DMS53 (cell line): ENCODE measurements at regions not wholly inside any gene's neighbourhood (a gene's known extent, or its start where the extent isn't known, plus 50 kb on each side); places are given as distances from the start of the nearest gene placed in this dataset.

Source experiments
- DNase-seq: peaks from one replicate; lab custom pipeline; 2025; lab: John Stamatoyannopoulos, UW

DNA sequence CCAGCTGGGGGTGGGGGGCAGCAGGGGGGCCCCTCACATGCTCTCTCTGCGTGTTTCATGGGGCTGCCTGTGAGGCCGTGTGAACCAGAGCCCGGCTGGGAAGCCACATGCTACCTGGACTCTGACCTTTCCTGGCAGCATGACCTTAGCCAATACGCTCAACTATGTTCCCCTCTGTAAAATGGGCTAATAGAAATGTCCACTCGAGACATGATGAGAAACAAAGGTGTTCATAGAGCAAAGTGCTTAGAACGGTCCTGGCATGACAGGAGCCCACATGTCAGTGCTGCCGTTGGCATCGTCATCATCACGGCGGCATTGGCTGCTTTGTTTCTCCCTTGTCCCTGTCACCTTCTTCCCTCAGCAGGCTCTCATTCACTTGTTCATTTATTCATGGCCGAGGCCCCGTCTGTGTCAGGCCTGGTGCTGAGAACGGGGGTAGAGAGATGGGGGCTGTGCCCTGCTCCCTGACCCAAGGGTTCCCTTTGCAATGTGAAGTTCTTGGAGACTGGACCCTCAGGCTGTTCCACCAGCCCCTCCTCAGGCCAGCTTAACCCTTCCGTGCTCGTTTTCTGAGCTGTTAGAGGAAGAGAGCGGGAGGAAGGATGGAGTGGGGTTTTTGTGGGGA, 291.4 kb downstream of the SEC14L1 start:
- DNase-seq: no peak

DNA sequence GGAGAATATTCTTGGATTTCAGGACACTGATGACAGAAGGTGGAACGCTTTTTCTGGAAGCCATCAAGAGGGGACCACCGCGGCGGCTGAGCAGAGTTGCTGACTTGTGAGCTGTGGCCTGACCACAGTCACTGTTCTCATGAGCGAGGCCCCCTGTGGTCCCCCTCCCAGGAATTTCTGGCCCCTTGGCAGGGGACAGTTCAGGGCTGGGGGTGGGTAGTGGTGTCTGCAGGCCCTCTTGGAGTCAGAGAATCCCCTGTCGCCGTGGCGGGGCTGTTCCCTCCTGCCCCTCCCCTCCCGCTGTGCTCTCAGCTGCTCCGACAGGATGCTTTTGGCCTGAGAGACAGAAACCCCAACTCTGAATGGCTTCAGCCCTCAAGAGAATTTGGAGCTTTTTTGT, 292.0 kb downstream of the SEC14L1 start:
- no peak for DNase-seq

DNA sequence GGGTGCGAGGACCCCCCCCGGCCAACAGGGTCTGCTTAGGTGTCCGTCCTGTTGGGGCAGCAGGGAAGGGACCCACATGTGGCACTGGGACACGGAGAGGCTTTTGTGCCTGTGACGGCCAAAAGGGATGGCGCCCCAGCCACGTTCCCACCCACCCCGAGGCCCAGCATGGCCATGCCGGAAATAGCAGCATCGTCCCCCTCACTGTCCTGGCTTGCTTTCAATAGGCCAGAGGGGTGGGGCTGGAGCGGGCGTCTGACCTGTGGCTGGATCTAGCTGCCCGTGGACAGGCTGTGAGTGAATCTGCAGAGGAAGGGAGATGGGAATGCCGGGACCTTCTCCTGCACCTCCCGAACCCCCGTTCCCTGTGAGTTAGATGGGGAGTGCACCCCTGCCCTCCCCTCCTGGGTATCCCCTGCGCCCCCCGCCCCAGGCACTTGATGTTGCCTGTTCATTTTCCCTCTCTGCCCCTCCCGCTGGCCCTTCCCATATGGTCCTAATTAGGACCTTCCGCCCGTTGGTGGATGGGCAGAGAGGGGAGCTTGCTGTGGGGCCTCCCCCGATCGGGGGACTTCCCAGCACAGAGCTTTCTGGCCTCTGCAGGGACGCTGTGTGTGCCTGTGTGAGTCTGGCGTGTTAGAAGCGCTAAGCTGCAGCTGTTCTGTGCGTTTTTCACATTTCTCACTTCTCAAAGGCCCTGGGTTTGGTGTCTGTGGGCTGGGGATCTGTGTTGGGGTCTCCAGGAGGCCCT, 292.8 kb downstream of the SEC14L1 start:
- no peak for DNase-seq

DNA sequence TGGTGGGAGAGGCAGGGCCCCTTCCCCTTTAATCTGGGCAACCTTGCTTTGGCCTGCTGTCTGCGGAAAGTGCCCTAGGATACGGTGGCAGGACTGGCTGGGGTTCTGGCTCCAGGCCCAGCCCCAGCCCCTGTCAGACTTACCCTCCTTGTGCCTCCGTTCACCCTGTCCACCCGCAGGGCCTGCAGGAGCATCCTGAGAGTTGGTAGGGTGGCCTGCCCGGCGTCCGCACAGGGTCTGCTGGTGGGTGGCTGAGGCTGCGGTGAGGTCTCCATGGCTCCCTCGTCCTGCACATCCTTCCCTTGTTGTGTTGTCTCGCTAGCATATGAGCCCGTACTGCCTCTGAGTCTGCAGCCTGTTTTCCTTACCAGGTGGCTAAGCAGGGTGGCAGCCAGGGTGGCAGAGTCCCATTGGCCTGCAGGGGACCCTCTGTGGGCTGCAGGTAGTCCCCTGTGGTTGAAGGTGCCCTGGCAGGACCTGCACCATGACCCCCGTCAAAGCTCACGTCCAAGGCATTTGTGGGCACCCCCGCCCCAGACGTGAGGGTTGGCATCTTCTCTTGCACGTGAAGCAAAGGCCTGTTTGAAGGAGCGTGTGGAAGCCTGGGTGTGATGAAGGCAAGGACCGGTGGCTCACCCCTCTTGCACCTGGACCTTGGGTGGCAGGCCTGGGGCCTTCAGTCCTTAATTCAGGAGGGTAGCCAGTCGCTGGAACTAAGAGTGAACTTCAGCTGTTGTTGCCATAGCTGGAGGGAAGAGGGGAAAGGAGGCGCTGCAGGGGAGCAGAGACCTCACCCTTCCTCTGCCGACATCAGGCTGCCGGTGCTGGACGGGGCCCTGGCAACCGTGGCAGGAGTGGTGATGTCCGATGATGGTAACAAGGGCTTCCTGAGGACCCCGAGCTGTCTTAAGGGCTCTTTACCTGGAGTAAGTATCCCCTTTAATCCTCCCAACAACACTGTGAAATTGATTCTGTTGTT, 293.7 kb downstream of the SEC14L1 start:
- DNase-seq: no peak

DNA sequence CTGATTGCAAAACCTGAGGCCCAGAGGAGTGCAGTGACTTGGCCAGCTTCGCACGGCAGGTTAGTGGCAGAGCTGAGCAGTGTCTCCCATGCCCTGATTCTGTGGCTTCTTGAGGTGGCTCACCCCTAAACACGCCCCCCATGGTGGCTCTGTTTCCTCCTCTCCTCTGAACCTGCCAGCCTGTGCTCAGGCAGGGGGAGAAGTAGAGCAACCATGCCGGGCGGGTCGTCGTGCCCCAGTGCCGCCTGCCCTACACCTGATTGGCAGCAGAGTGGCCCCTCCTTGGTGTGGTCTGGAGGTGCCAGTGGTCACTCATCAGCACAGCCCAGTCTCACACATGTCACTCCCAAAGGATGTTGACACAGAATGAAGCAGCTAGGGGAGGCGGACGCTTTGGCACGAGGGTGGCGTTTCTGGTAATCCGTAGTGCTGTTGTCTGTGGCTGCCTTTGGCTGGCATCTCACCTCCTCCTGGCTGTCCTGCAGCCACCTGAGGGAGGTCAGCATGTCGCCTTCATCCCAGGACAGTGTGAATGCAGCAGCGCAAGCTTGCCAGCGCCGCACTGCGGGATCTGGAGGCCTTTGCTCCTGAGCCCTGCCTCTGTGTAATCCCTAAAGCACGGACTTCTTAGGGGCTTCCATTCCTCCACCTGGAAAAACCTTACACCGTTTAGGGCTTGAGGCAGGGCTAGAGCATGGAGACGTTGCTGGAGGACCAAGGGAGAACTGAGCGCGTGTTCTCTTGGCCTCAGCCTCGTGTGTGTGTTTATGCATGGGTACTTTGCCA, 294.7 kb downstream of the SEC14L1 start:
- no peak for DNase-seq

DNA sequence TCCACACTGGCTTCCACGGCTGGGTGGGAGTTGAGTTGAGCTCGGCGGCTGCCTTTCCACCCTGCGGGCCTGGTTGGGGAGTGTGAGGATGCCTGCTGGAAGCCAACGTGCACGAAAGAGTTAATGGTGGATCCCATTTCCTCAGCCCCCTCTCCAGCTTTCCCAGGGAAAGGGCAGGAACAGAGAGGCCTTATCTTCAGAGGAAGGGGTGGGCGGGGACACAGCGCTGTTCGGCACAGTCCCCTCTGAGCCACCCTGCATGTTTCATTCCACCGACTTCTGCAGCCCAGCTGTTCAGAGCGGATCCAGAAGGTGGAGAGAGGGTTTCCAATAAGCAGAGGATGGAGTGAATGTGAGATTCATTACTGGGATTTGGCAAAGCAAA, 295.3 kb downstream of the SEC14L1 start:
- no peak for DNase-seq

DNA sequence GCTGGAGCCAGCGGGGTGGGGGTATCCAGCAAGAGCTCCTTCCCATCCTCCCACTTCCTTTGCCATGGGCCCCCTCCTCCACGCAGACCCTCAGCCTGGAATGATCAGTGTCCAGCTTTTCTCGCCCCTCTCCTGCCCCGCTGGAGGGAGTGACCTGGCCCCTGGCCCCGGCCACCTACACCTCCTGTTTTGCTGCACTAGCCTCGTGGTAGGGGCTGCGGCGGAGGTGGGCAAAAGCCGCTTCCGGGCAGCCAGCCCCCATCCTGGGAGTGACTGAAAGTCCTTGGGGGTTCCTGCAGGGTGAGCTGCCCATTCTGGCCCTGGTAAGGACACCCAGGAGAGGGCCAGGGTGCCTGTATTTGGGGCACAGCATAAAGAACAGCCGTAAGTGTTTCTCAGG, 295.7 kb downstream of the SEC14L1 start:
- no peak for DNase-seq

DNA sequence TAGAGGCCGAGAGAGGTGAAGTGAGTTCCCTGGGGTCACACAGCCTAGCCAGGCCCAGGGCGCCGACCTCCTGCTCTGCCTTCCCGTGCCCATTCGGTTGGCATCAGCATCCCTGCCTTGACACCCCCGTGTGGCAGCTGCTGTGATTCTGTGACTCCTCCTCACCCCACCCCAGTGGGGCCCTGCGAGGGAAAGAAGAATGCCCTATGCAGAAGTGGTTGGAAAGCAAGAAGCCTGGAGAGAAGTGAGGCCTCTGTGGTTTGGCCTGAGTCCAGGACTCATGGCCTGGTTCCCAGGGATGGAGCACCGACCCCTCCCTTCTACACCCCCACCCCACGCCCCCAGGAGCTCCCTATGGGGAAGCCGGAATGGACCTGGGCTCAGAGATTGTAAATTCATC, 296.2 kb downstream of the SEC14L1 start:
- DNase-seq: no peak

DNA sequence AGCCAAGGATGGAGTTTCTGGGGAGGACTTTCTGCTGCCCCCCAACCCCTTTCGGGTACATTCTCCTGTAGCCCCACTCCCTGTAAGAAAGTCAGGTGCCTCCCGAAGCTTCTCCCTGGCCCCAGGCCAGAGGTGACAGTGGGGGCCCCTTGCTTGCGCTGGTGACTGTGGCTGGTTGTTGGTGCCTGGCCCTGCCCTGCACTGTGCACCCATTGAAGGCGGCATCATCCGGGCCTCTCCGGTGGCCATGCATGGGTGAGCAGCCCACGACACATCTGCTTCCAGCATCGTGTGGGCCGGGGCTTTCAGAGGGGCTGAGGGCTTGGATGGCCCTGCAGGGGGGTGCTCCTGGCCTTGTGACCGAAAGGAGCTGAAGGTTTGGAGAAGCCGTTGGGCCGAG, 297.0 kb downstream of the SEC14L1 start:
- DNase-seq: no peak

DNA sequence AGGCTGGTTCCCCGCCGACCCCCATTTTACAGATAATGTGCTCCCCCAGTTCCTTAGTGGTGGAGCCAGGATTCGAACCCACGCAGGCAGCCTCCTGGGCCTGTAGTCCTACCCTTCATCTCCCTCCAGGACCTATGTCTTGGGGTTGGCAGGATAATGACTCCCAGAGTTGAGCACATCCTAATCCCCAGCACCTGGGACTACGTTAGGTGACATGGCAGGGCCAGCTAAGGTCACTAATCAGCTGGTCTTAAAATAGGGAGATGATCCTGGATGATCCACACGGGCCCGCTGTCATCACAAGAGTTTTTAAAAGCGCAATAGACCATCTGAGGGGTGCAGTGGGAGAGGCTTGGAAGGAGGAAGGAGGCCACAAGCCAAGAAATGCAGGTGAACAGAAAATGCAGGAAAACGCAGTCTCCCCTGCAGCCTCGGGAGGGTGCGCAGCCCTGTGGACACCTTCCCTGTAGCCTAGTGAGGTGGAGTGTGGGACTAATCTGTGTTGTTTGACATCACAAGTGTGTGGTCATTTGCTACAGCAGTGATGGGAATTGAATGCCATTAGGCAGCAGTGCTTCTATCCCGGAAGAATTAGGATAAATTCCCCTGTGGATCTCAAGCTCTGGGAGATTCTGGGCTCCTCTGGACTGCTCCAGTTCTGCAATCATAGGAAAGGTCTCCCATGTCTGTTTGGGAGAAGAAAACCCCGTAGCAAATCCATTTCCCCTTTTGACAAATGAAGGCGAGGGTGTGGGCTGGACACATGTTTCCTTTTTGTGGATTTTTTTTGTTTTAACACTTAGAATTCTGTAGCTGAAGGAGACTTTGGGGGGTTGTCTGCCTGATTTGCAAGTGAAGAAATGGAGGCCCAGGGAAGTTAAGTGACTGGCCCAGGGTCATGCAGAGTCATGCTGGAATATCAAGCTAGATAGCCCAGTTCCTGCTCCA, 297.7 kb downstream of the SEC14L1 start:
- no peak for DNase-seq

DNA sequence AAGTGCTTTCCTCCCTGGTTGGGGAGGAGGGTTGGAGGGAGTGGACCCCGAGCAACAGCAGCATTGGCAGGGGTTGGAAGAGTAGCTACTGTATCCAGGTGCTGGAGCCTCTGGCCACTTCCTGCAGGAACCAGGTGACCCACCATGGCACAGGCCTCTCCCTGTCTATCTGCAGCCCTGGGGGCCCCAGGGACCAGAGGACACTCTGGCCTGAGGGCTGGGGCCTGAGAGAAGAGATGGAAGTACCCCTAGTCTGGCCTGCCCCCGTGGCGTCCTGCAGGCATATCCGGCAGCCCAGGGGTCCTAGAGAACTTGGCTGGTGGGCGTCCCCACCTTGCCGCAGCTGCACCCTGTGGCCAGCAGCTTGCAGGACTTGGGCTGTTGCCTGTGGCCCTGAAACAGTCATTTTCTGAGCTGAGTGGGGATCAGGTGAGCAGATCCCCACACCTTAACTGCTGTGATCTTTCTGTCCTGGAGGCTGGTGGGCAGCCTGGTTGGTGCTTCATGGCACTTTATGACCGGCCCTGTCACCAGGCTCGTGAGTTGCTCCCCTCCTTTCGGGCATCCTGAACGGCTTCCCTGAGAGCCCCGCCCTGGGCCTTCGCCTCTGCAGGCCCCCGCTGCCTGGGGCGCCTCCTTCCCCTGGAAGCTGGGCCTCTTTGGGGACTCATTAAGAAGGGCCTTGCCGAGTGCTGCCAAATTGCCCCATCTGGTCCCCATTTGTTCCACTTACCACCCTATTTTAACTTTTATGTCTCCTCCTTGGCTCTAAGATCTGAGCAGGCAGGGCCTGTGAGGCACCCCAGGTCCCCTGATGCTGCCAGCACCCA, 298.6 kb downstream of the SEC14L1 start:
- no peak for DNase-seq

DNA sequence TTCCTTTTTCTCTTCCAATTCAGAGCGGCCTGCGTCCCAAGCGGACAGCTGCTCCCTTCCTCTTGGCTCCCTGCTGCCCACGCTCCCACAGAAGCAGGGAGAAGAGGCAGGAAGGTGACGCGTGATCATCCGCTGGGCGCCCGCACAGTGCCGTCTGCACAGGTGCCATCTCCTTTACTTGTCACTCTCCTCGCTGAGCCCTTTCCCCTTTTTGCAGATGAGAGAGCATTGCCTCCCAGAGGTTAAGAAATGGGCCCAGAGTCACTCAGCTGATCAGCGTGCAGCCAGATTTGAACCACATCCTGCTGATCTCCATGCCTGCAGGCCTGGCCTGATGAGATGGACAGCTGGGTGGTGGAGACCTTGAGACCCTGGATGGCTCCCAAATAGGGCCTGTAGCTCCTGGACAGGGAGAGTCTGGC, 299.8 kb downstream of the SEC14L1 start:
- DNase-seq: no peak

DNA sequence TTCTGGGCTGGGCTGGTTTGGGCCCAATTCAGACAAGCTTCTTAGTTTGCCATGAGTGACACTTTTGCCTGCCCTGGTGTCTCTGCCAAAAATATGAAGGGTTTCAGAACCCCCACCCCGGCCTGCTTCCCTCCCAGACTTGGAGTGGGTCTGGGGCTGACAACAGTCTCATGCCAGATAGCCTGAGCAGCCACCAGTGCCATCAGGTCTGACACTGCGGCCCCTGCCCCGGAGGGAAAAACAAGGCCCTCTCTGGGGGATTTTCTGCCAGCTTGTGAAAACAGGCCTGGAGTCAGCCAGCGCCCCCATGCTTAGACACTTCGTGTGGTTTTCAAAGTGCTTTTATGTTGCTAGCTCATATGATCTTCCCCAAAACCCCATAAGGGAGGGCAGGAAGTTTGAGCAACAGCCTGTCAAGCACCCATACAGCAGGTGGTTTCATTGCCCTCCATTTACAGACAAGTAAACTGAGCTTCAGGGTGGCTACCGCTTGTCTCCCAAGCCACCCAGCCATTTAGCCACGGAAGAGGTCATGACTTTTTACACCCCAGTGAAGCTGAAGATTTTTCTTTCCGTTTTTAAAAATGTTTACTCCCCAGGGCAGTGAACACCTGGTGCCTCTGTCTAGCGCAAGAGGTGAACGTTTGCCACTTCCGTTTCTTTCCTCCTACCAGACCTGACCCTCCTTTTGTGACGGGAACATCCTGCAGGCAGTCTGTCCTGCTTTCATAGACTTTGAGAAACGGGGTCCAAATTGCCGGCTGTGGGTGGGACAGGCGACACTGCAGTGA, 300.6 kb downstream of the SEC14L1 start:
- peak; percentile 53 for DNase-seq

DNA sequence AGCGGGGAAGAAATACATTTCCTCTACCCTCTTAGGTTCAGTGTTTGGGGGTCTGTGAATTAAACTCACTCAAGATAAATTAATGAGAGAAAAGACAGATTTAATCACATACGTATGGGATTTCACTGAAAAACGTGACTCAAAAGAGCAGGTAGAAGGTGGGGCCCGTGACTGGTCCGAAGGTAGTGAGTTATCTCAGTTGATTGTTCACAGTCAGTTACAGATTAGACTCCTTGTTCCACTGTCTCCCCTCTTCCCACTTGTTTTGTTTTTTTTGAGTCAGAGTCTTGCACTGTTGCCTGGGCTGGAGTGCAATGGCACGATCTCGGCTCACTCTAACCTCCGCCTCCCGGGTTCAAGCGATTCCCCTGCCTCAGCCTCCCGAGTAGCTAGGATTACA, 301.2 kb downstream of the SEC14L1 start:
- no peak for DNase-seq

DNA sequence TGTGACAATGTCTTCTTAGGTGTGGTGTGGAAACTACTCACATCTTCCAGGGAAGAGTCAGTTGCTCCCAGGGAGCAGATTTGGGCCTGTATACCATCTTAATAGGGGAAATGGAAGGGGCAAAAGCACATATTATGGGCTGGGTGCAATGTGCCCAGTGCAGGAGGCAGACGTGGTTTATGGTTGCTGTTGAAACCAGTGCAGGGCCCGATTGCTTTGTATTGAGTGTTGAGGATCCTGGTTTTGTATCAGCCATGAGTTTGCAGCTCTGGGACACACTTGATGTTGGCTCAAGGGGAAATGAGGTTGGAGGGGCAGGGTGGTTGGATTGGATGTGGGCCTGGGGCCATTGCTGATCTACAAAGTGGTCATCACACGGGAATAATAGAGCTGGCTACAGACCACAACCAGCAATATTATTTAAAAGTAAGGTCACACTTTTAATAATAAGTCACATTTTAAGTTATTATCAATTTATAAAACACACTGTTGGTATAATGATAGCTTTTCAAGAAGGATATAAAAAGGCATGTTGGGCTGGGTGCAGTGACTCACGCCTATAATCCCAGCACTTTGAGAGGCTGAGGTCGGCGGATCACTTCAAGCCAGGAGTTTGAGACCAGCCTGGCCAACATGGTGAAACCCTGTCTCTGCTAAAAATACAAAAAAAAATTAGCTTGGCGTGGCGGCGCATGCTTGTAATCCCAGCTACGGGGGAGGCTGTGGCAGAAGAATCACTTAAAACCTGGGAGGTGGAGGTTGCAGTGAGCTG, 302.4 kb downstream of the SEC14L1 start:
- no peak for DNase-seq

DNA sequence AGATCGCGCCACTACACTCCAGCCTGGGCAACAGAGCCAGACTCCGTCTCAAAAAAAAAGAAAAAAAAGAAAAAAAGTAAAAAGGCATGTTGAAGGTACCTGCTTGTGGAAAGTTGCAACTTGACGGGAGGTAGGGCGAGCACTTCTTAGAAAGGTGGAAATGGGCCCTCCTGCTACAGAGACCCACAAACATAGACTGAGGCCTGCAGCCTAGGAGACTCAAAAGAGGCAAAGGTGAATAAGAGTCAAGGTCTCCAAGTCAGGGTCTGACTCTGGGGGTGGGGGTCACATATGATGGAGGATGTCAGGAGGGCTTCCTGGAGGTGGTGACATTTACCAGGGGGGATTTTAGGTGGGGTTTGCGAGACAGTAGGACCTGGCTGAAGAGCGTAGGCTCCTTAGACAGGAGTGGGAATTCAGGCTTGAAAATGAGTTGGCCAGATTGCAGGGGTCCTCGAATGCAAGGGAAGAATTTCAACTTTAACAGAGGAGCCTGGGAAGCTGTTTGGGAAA, 303.0 kb downstream of the SEC14L1 start:
- DNase-seq: no peak

DNA sequence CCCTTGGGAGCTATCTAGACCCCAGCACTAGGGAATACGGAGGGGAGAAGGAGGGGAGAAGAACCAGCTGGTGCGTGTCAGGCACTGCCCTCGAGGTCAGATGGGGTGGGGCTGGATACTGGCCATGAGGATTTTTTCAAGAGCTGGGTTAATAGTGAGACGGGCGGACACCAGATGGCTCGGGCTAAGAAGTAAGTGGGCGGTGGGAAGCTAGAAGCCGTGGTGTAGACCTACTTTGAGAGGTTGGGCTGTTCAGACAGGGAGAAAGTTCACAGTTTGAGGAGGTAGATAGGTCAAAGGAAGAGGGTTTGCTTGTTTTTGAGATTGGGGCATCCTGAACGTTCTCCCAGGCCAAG, 303.8 kb downstream of the SEC14L1 start:
- no peak for DNase-seq
